HEK293T (cell line): ENCODE measurements at regions not wholly inside any gene's neighbourhood (a gene's known extent, or its start where the extent isn't known, plus 50 kb on each side); places are given as distances from the start of the nearest gene placed in this dataset.

Experiments used
- CTCF ChIA-PET: fragments of 350-600 bp; formaldehyde crosslinking; extraction: SDS; loops from one replicate; lab custom pipeline; 2021; ENCODE audit warnings: antibody characterized with exemption, inconsistent platforms; lab: Yijun Ruan, JAX
- POLR2A ChIA-PET: fragments of 350-600 bp; formaldehyde crosslinking; extraction: SDS; loops from one replicate; lab custom pipeline; 2020; ENCODE audit warnings: antibody characterized with exemption, inconsistent platforms; lab: Yijun Ruan, JAX
- DNase-seq: peaks from one replicate; pipeline ENCODE4 v3.0.0; 2012; ENCODE audit warnings: mixed read lengths; ENCODE audit errors: extremely low spot score
- ARNT ChIP-seq: fragments of 450-650 bp; IDR thresholded peaks from 2 replicates; pipeline ENCODE4 v1.6.1; 2017; ENCODE audit warnings: mild to moderate bottlenecking
- BHLHE40 ChIP-seq: fragments of 450-650 bp; IDR thresholded peaks from 2 replicates; pipeline ENCODE4 v1.6.1; 2016; ENCODE audit warnings: mild to moderate bottlenecking, moderate library complexity, borderline replicate concordance
- CTBP1 ChIP-seq: fragments of 450-650 bp; IDR thresholded peaks from 2 replicates; pipeline ENCODE4 v1.6.1; 2016; ENCODE audit warnings: borderline replicate concordance
- ELF4 ChIP-seq: fragments of 450-650 bp; IDR thresholded peaks from 2 replicates; pipeline ENCODE4 v1.6.1; 2017; ENCODE audit warnings: antibody characterized with exemption
- FOXA1 ChIP-seq: fragments of 450-650 bp; IDR thresholded peaks from 2 replicates; pipeline ENCODE4 v1.6.1; 2016; ENCODE audit warnings: mild to moderate bottlenecking
- FOXK2 ChIP-seq: fragments of 450-650 bp; IDR thresholded peaks from 2 replicates; pipeline ENCODE4 v1.6.1; 2016; ENCODE audit warnings: mild to moderate bottlenecking
- FOXM1 ChIP-seq: fragments of 450-650 bp; IDR thresholded peaks from 2 replicates; pipeline ENCODE4 v1.6.1; 2017; ENCODE audit warnings: mild to moderate bottlenecking, borderline replicate concordance
- HDGF ChIP-seq: fragments of 450-650 bp; IDR thresholded peaks from 2 replicates; pipeline ENCODE4 v1.6.1; 2017; ENCODE audit warnings: antibody characterized with exemption, borderline replicate concordance
- L3MBTL2 ChIP-seq: fragments of 450-650 bp; conservative IDR thresholded peaks from 2 replicates; pipeline ENCODE4 v1.6.1; 2016; ENCODE audit warnings: mild to moderate bottlenecking
- LEF1 ChIP-seq: fragments of 450-650 bp; IDR thresholded peaks from 2 replicates; pipeline ENCODE4 v1.6.1; 2017; ENCODE audit warnings: mild to moderate bottlenecking, borderline replicate concordance
- NFRKB ChIP-seq: fragments of 450-650 bp; IDR thresholded peaks from 2 replicates; pipeline ENCODE4 v1.6.1; 2016; ENCODE audit warnings: mild to moderate bottlenecking, moderate library complexity
- SP1 ChIP-seq: fragments of 450-650 bp; IDR thresholded peaks from 2 replicates; pipeline ENCODE4 v1.6.1; 2017
- SUZ12 ChIP-seq: fragments of 450-650 bp; IDR thresholded peaks from 2 replicates; pipeline ENCODE4 v1.6.1; 2016; ENCODE audit warnings: mild to moderate bottlenecking
- TARDBP ChIP-seq: fragments of 450-650 bp; IDR thresholded peaks from 2 replicates; pipeline ENCODE4 v1.6.1; 2016
- ZNF384 ChIP-seq: fragments of 450-650 bp; IDR thresholded peaks from 2 replicates; pipeline ENCODE4 v1.6.1; 2016
- TF ChIP-seq, protein P1 (sequence below): fragments of 450-650 bp; IDR thresholded peaks from 2 replicates; pipeline ENCODE4 v1.6.1; 2016

DNA sequence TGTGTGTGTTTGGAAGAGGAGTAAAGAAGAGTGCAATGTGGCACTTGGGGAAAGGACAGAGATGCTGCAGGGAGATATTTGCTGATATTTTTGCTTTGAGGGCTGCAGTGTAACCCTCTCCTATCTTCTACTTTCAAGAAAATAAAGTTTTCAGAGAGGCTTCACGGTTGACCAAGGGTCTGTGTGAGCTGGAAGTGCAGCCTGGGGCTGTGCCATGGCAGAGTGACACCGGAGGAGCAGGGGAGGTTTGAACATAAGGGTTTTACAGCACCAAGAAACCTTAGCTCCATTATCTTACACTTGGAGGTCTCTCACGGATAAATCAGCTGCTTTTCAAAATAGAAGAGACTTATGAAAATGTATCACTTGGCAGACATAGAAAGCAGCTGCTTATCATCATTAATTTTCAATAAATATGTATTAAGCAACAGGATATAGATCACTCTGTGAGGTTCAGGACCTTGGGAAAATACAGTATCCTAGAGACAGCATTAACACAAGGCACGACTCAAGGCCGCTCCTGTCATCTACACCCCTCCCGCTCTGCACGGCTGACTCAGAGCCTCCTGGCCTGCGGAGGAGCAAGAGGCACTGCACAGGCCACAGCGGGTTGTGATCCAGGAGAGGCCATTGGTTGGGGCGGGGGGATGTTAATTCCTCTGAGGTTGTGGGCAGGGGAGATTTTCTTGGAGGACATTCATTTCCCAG lies 127.8 kb downstream of the COPS8 start:
- TF ChIP-seq L3MBTL2 (no peak), SP1 (no peak), BHLHE40 (no peak), LEF1 (no peak), ELF4 (no peak), FOXA1 (no peak), FOXM1 (no peak), CTBP1 (no peak), NFRKB (no peak), SUZ12 (no peak), FOXK2 (no peak), HDGF (no peak), ZNF384 (no peak), TARDBP (no peak), ARNT (no peak)
- TF ChIP-seq, protein P1, sequence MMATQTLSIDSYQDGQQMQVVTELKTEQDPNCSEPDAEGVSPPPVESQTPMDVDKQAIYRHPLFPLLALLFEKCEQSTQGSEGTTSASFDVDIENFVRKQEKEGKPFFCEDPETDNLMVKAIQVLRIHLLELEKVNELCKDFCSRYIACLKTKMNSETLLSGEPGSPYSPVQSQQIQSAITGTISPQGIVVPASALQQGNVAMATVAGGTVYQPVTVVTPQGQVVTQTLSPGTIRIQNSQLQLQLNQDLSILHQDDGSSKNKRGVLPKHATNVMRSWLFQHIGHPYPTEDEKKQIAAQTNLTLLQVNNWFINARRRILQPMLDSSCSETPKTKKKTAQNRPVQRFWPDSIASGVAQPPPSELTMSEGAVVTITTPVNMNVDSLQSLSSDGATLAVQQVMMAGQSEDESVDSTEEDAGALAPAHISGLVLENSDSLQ: no peak
- CTCF ChIA-PET: no interaction called here
- POLR2A ChIA-PET: no interaction called here
- DNase-seq: no peak

DNA sequence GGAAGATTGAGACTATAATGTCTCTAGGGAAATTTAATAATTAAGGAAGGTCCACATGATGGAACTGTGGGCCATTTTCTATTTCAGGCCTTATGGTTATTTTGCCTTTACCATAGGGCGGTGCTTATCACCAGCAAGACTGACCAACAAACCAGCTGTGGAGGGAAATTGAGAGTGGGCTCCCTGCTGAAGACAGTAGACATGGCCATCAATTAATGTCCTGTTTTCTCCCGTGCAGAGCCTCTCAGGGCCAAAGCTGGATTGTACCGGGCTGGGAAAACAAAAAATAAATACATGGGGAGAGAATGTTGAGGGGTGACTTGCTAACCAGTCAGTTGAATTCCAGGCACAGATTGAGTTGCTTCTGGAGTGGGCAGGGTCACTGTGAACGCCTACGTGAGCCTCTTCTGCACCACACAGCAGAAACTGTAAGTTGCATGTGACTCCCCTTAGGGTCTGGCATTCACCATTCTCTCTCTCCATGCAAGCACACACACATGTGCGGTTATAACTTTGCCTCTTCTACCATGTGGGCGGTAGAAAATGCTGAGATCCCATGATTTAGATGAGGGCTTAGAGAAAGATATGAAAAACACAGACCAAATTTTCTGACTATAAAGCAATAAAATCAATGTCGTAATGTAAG lies 128.5 kb downstream of the COPS8 start:
- TF ChIP-seq ZNF384 (no peak), L3MBTL2 (no peak), BHLHE40 (no peak), HDGF (no peak), FOXA1 (no peak), ARNT (no peak), FOXK2 (no peak), SP1 (no peak)
- ChIA-PET CTCF (no interaction called here), POLR2A (no interaction called here)
- DNase-seq: no peak

DNA sequence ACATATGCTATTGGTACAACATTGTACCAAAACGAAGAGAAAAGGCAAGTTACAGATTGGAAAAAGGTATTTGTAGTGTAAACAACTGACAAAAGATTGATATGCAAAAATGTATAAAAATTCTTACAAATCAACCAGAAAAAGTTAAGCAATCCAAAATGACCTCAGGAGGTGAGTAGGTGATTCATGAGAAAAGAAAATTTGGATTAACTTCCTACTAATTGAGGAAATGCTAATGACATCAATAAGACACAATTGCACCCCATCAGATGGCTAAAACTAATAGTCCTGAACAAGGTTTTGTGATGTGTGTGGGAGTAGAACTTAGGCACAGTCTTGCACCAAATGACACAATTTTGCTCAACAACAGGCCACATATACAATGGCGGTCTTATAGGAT lies 129.3 kb downstream of the COPS8 start:
- CTCF ChIA-PET: no interaction called here
- TF ChIP-seq FOXA1 (no peak), SP1 (no peak), ZNF384 (no peak), BHLHE40 (no peak), SUZ12 (no peak), L3MBTL2 (no peak)
- TF ChIP-seq, protein P1: no peak
- no peak for DNase-seq
- POLR2A ChIA-PET: no interaction called here

DNA sequence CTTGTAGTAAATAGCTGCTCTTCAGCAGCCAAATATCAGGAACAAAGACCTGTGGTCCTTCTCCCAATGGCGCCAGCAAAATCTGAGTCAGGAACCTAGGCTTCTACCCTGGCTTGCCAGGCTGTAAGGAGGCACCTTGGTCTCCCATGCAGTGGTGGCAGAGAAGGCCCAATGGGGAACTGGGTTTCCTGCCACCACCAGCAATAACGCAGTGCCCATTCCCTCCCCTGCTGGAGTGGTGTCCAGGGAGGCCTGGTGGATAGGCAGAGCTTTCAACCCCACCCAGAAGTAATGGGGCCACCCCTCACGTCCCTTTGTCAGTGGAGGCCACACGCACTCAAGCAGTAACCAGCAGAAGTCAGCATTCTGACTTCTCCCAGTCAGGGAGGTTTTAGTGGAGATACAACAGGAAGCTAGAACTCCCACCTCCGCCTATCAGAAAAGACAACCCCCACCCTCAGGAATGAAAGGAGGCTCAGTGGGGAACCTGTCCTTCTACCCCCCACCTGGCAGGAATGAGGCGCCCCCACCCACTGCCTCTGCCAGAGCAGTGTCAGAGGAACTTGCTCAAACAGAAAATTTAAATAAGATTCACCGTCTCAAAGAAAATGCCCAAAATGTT lies 132.4 kb downstream of the COPS8 start:
- POLR2A ChIA-PET: no interaction called here
- DNase-seq: no peak
- CTCF ChIA-PET: interaction anchor here (0.6 kb wide), 1 partner anchor 277 kb away, joined by 3 read pairs; no protein-coding TSS in a partner anchor
- TF ChIP-seq HDGF (no peak), SUZ12 (no peak), ELF4 (no peak), NFRKB (no peak), TARDBP (no peak), BHLHE40 (no peak), L3MBTL2 (no peak), LEF1 (no peak), ARNT (no peak), ZNF384 (no peak), CTBP1 (no peak), FOXK2 (no peak), FOXM1 (no peak), FOXA1 (no peak), SP1 (no peak)
- TF ChIP-seq, protein P1: no peak

DNA sequence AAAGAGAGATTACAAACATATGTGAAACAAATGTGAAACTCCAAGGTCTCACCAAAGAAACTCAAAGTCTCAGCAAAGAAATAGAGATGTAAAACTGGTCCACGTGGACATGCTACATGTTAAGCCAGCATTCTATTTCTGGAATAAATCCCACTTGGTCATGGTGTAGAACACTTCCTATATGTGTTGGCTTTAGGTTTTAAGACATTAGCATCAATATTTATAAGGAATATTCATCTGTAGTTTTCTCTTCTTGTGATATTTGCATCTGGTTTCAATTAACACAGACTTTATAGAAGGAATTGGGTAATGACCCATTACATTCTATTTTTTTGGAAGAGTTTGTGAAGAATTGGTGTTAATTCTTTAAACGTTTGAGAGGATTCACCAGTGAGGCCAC lies 133.1 kb downstream of the COPS8 start:
- no peak for TF ChIP-seq TARDBP
- TF ChIP-seq SUZ12: no peak
- no peak for TF ChIP-seq FOXM1
- TF ChIP-seq, protein P1: no peak
- no peak for TF ChIP-seq BHLHE40
- no peak for TF ChIP-seq LEF1
- TF ChIP-seq FOXA1: no peak
- TF ChIP-seq FOXK2: no peak
- TF ChIP-seq CTBP1: no peak
- TF ChIP-seq SP1: no peak
- TF ChIP-seq L3MBTL2: no peak
- TF ChIP-seq ARNT: no peak
- TF ChIP-seq ZNF384: no peak
- no peak for TF ChIP-seq HDGF
- TF ChIP-seq NFRKB: no peak
- no peak for TF ChIP-seq ELF4
- CTCF ChIA-PET: no interaction called here
- DNase-seq: no peak
- POLR2A ChIA-PET: no interaction called here
